ENCODE measurements at regions not wholly inside any gene's neighbourhood (a gene's known extent, or its start where the extent isn't known, plus 50 kb on each side); places are given as distances from the start of the nearest gene placed in this dataset.
"Not testable (repeated sequence)": the region's sequence is repeated elsewhere in the genome, so short reads cannot be mapped to it uniquely, and the experiment has no call there.

DNA sequence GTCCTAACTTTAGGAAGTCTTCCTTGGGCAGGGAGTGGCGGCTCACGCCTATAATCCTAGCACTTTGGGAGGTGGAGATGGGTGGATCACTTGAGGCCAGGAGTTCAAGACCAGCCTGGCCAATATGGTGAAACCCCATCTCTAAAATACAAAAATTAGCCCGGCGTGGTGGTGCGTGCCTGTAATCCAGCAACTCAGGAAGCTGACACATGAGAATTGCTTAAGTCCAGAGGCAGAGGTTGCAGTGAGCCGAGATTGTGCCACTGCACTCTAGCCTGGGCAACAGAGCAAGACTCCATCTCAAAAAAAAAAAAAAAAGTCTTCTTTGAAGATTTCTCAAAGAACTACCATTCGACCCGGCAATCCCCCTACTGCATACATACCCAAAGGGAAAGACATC is 50.0 kb upstream of the GPCPD1 start:
- not testable (repeated sequence) for H3K36me3 ChIP-seq (ENCODE audit: control insufficient read depth, insufficient read depth, low read length); H3K27me3 ChIP-seq (ENCODE audit: control insufficient read depth, insufficient read depth, low read length); H3K27ac ChIP-seq (ENCODE audit: low read length); H3K4me3 ChIP-seq (ENCODE audit: low read length); DNase-seq; H3K9me3 ChIP-seq (ENCODE audit: control insufficient read depth, low read depth, low read length)
- no CpG with 5 or more reads among the region's 8 CpGs for WGBS (ENCODE audit: insufficient coverage, low lambda C conversion rate)
- H3K4me1 ChIP-seq (ENCODE audit: control insufficient read depth, insufficient read depth, low read length) = peaks cover 11% of the 10 kb centered on the region
